CD4-positive, alpha-beta T cell treated with Interleukin-2 at 100 ng/mL for 4 hours (primary cell): ENCODE measurements at regions not wholly inside any gene's neighbourhood (a gene's known extent, or its start where the extent isn't known, plus 50 kb on each side); places are given as distances from the start of the nearest gene placed in this dataset.
"Not testable (repeated sequence)": the region's sequence is repeated elsewhere in the genome, so short reads cannot be mapped to it uniquely, and the experiment has no call there.

Experiments
- DNase-seq: peaks from one replicate; pipeline ENCODE4 v3.0.0-alpha.2; 2020; ENCODE audit warnings: low spot score

DNA sequence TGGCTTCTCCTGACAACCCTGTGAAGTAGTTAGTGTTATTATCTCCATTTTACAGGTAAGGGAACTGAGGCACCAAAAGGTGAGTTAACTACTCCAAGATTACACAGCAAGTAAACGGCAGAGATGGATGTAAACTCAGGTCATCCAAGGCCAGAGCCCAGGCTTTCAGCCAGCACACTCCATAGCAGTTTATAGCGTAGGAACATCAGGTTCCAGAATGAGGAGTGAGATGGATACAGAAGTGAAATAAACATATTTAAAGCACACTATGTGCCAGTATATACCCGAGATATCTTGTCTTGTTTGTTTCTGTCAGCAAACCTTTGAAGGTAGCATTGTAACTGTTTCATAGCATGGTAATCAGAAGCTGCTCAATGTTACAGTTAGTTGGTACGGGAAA lies 279.0 kb downstream of the OXSM start:
- no peak for DNase-seq

- no peak for DNase-seq
Observed at GRCh38 chr3:26070854-26071253, 281.0 kb downstream of the OXSM start.

DNA sequence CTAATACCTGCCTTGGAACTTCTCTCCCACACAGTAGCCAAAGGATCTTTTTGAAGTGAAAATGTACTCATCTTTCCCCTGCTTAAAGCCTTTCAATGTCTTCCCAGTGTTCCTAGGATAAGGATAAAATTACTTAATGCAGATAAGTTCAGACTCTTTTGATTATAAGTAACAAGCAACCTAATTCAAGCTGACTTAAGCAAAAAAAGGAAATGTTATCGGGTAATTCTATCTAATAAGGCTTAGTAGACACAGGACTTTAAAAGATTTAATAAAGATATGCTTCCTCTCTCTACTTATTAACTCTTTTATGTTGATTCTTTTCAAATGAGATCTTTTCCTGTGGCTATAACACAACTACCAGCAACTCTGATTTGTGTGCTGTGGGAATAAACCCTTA lies 284.2 kb downstream of the OXSM start:
- DNase-seq = no peak

- no peak for DNase-seq
Observed at GRCh38 chr3:26078539-26078938, 288.6 kb downstream of the OXSM start.

DNA sequence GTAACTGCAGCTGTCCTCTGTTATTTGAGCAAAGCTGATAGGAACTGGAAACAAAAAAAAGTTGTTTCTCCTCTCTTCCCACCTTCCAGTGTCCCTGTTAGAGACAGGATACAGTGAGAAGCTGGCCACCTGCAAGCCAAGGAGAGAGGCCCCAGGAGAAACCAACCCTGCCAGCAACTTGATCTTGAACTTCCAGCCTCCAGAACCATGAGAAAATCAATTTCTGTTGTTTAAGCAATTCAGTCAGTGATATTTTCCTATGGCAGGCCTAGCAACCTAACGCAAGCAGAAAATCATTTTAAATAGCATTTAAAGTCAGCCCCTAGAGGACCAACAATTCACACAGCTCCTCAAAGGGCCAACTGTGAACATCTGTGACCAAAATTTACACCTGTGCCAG lies 291.3 kb downstream of the OXSM start:
- no peak for DNase-seq

GRCh38 chr3:26081806-26082205 lies 291.9 kb downstream of the OXSM start:
- no peak for DNase-seq

- no peak for DNase-seq
Observed at GRCh38 chr3:26082911-26083310, 293.0 kb downstream of the OXSM start.

DNA sequence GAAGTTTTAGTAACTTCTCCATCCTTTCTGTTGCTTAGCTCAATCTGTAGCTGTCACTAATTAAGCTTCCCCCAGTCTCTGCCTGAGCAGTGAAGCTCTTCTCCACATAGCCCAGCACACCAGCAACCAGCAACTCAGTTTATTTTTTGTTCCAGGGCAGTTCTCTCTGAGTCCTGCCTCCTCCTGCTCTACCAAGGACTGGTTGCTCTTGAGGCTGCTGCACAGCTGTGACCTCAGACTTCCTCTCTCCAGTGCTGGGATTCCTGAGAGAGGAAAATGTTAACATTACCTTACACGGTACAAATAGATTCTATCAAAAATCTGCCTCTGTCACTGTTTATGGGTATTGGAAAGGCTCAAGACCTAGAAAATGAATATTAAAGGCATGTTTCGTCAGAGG lies 294.7 kb downstream of the OXSM start:
- no peak for DNase-seq

DNA sequence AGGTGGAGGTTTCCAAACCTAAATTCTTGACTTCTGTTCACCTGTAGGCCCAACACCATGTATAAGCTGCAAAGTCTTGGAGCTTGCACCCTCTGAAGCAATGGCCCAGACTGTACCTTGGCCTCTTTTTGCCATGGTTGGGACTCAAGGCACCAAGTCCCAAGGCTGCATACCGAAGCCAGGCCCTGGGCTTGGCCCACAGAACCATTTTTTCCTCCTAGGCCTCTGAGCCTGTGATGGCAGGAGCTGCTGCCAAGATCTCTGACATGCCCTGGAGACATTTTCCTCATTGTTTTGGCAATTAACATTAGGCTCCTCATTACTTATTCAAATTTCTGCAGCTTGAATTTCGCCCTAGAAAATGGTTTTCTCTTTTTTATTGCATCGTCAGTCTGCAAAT lies 297.9 kb downstream of the OXSM start:
- no peak for DNase-seq

- no peak for DNase-seq
Observed at GRCh38 chr3:26089249-26089648, 299.4 kb downstream of the OXSM start.

- no peak for DNase-seq
Observed at GRCh38 chr3:26090589-26090988, 300.7 kb downstream of the OXSM start.

- DNase-seq = no peak
Observed at GRCh38 chr3:26091096-26091495, 301.2 kb downstream of the OXSM start.

GRCh38 chr3:26091626-26092025 lies 301.7 kb downstream of the OXSM start:
- no peak for DNase-seq

DNA sequence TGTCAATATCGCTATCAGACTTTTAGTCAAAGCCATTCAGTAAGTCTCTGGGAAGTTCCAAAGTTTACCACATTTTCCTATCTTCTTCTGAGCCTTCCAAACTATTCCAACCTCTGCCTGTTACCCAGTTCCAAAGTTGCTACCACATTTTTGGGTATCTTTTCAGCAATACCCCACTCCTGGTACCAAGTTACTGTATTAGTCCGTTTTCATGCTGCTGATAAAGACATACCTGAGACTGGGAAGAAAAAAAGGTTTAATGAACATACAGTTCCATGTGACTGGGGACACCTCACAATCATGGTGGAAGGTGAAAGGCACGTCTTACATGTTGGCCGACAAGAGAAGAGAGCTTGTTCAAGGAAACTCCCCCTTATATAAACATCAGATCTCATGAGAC lies 307.2 kb downstream of the OXSM start:
- not testable (repeated sequence) for DNase-seq

- DNase-seq = no peak
Observed at GRCh38 chr3:26099692-26100091, 309.8 kb downstream of the OXSM start.

DNA sequence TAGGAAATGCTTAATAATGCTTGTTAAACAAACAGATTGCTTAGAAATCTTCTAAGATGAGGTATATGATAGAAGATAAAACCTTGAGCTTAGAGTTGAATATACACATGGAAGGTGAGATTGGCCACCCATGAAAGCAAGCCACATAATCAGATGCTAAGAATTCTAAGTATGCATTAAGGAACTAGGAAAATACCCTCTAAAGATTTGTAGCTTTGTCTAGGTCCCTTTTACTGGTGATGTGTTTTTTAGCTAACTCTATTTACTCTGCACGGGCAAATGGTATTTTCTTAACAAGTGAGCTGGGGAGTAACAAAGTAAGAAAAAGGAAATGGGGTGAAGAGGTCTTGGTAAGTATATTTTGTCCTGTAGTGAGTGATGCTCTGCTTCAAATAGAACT lies 310.3 kb downstream of the OXSM start:
- no peak for DNase-seq

DNA sequence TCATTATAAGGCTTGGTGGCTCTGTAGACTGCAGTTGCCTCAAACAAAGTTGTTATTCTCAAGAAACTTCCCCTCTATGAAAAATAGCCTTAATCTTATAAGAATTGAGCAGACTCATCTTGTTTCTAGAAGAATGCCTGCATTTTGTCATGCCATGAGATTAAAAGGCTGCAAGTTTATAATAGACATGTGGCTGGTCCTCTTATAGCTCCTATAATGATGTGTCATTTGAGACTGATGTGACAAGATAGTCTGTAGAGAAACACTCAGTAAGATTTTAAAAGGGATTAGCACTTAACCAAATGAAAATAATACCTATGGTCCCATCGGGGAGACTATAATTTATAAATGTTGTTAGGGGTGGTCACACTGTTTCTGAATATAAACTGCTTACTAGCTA lies 312.5 kb downstream of the OXSM start:
- DNase-seq = no peak

DNA sequence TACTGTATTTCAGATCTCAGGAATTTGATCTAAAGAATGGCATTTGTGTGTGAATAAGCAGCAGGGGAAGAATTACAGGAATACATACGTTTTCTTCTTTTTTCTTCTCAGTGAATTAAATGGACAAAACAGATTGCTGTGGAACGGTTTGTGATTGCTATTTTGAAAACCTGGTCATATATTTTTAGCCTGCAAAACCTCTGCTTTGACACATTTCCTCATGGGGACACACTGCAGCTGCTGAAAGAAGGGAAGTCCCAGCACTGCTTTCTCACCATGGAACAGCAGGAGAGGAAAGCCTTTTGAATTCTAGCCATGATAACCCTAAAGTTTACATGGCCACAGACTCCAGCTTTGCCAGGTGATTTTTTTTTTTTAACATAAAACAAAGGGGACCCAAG lies 315.0 kb downstream of the OXSM start:
- no peak for DNase-seq

DNA sequence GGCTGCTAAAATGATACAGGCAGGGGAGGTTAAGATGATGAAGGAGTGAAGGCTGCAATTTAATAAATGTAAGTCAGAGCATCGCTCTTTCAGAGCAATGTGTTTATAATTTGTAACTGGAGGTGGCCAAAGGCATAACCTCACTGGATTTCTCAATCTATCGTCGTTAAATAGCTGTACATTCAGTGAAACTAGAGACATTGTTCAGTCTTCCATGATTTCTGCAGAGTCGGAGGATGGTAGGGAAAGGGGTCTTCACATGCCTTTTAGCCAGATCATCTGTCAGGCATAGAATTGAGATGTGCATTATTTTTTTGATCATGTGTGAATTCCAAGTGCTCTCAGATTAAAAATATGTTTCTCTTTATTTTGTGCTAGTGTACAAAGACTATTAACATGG lies 315.4 kb downstream of the OXSM start:
- DNase-seq = no peak

DNA sequence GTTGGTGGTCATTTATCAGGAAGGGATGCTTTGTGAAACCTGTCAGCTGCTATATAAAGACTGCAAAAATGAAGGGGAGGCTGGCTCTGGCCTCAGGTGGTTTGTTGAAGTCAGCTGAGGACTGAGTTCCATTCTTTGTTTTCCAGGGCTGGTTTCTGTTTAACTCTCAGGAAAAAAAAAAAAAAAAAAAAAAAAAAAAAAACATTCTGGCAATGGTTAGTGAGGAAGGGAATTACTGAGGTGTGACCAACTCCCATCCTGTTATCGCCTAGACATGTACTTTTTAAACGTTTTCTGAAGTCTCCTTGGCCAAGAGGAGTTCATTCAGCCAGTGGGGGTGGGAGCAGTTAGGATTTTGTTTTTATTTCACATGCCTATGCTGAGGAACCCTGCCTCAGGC lies 316.3 kb downstream of the OXSM start:
- no peak for DNase-seq

DNA sequence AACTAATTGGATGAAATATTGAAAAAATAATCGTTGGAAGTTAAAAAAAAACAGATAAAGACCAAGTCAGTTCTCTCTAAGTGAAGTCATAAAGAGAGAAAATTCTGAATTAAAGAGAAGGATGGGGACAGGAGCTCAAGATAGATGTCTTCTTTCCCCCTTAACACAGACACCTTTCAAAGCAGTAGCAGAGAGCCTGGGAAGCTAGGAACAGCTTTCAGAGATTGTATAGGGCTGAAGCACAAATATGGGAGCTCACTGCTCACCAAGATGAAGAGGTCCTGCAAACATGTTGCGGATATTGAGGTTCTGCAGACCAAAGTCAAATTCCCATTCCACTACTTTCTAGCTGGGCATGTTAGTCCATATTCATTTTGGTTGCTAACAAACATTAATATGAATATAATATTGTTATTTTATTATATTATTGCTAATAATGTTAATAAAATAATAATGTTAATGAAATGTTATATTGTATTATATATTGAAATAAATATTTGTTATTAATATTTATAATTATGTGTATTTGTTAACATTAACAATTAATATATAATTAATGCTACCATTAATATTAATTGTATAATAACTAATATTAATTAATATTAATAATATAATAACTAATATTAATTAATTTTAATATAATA lies 319.1 kb downstream of the OXSM start:
- no peak for DNase-seq

GRCh38 chr3:26114851-26115250 lies 325.0 kb downstream of the OXSM start:
- DNase-seq = no peak

DNA sequence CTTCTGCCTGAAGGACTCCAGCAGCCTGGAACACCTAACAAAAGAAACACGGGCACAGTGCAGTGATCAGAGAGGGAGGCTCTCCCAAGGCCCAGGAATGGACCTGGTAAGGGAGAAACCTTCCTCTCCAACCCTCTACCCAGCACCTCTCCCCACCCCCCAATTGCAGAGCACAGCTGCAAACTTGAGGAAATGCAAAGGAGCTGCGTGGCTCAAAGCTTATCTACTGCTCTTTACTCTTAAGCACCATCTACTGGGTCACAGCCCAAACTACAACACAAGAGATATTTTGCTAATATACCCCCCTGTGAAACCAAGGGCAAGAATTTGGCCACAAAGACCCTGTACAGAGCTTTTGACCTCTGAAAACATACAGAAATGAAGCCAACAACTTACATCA lies 328.3 kb downstream of the OXSM start:
- DNase-seq = no peak

DNA sequence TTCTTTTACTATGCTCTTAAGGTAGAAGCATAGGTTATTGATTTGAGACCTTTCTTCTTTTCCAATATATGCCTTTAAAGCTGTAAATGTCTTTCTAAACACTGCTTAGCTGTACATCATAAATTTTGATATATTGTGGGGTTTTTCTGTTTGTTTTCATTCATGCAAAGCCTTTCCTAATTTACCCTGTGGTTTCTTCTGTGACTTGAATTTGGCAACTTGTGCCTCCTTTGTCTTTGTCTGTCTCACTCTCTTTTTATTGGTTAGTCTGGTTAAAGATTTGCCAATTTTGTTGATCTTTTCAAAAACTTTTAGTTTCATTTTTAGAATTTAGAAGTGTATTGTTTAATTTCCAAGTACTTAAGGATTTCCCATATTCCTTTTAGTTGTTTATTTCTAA lies 343.1 kb downstream of the OXSM start:
- no peak for DNase-seq

DNA sequence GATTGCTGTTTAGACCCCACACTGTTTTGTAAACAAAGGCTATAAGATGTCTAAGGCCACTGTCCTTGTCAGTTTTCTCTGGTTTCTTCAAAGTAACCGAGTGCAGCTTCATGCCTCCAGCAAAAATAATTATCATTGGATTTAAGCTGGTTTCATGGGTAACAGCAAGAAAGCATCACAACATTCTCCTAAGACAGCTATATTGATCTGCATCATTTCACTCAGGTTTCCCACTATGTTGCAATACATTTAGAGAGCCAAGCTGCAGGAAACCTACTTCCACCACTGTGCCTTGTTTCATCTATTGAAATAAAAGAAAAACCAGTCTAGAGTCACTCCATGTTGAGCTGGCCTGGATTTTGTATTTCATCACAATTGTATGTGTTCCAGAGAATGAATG lies 351.4 kb downstream of the OXSM start:
- no peak for DNase-seq
